GM13976 (cell line): ENCODE measurements at regions not wholly inside any gene's neighbourhood (a gene's known extent, or its start where the extent isn't known, plus 50 kb on each side); places are given as distances from the start of the nearest gene placed in this dataset.

Experiments
- DNase-seq: peaks from one replicate; pipeline ENCODE4 v3.0.0; 2012; ENCODE audit warnings: low spot score
- CTCF ChIP-seq: IDR thresholded peaks from 2 replicates; pipeline ENCODE4 v1.5.1; 2012; ENCODE audit warnings: borderline replicate concordance, mild to moderate bottlenecking; ENCODE audit not compliant: insufficient read depth; ENCODE audit errors: extremely low read depth, missing control alignments, control extremely low read depth
- in situ Hi-C: fragments of 300-500 bp; cut with MboI; formaldehyde crosslinking; loops from one replicate; pipeline ENCODE4 v1.12.0; 2022; ENCODE audit warnings: low sequenced_read_pairs, mixed read lengths, inconsistent platforms; ENCODE audit not compliant: unreplicated experiment

- in situ Hi-C loops: no loop called here
- TF ChIP-seq CTCF: no peak
- no peak for DNase-seq
These were observed 392.2 kb downstream of the ETS1 start for GRCh38 chr11:128195057-128195751.

- TF ChIP-seq CTCF: no peak
- in situ Hi-C loops: no loop called here
- no peak for DNase-seq
These were observed 393.1 kb downstream of the ETS1 start for GRCh38 chr11:128194216-128194615.

DNA sequence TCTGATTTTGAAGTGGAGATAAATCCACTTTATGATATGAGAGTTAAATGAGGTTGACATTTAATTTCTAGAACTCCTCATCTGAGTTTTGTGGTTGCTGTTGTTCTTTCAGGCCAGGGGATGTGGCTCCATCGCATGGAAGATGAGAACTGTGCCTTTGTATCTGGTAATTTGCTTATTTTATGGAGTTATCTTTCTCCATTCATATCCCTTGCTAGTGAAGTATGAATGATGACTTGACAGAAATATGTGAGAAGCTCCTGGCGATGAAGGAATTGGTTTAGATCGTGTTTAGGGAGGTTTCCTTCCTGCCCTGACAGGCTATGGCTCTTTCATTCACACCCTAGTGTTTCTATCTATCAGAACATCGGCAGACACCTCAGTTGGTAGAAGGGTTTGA is 393.7 kb downstream of the ETS1 start:
- no peak for TF ChIP-seq CTCF
- no peak for DNase-seq
- in situ Hi-C loops: no loop called here

- TF ChIP-seq CTCF: no peak
- no peak for DNase-seq
- in situ Hi-C loops: no loop called here
These were observed 397.0 kb downstream of the ETS1 start for GRCh38 chr11:128190312-128190711.

GRCh38 chr11:128189823-128190222 is 397.5 kb downstream of the ETS1 start:
- in situ Hi-C loops: no loop called here

DNA sequence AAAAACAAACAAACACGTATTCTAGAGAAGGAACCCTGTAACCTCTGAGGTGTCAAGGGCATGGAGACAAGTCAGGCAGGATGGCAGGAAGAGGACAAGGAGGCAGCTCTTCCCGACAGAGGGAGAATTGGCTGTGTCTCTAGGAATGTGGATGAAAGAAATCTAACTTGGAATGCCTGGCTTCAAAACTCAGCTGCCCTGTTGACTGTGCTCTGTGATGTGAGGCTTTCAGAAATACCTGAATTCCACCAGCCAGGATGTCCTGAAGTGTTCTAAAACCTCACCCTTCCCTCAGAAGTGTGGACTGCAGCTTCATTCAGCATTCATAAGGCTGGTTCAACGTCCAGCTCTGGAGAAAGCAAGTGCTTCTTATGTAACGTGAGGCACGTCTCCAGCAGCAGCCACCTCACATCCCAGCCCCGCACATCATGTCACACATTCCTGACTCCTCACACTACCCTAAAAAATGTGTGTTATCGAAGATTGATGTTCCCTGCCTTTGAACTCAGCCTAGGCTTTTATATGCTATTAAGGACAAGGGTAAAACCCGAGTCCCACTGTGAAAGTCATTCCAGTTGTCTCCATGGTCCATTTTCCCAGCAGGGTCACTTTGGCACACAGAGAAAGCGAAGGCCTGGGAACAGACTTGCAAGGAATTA is 398.9 kb downstream of the ETS1 start:
- no peak for DNase-seq
- TF ChIP-seq CTCF: no peak
- in situ Hi-C loops: no loop called here

More at GRCh38 chr11:128189823-128190222, 397.5 kb downstream of the ETS1 start:
- DNase-seq: no peak
- no peak for TF ChIP-seq CTCF

DNA sequence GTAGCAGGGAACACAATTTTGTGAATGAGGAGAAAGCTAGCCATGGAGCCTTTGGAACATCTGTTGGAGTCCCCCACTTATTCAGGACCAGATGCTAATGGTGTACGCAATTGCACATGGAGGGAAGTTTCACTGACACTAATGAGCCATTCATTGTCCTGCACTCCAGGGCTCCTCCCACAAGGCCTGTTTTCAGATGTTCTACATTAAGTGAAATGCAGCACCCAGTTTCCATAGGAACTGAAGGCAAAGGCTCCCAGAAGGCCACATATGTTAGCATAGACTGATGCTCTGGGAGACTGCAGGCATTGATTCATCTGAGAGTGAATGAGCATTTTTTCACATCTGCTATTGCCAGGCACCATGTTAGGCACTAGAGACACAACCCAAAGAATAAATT is 399.5 kb downstream of the ETS1 start:
- no peak for DNase-seq
- no peak for TF ChIP-seq CTCF
- in situ Hi-C loops: no loop called here
